Ascending aorta (tissue), 2 donors: ENCODE measurements at regions not wholly inside any gene's neighbourhood (a gene's known extent, or its start where the extent isn't known, plus 50 kb on each side); places are given as distances from the start of the nearest gene placed in this dataset.

Source experiments
- DNase-seq, 2 donors: peaks; one replicate each; pipeline ENCODE4 v3.0.0-alpha.2; 2019; ENCODE audit warnings: low spot score in 2 of 2
- H3K27ac ChIP-seq, 2 donors: fragments of 200-600 bp; sonication (generic); one replicate each; pipeline ENCODE4 v1.5.1; 2016 to 2017; ENCODE audit warnings: mild to moderate bottlenecking in 1 of 2
- H3K27me3 ChIP-seq: fragments of 200-600 bp; sonication (generic); one replicate; pipeline ENCODE4 v1.5.1; 2017
- H3K36me3 ChIP-seq, 2 donors: fragments of 200-600 bp; sonication (generic); one replicate each; pipeline ENCODE4 v1.5.1; 2016
- H3K4me1 ChIP-seq, 2 donors: fragments of 200-600 bp; sonication (generic); one replicate each; pipeline ENCODE4 v1.5.1; 2016 to 2017; ENCODE audit warnings: mild to moderate bottlenecking in 1 of 2
- H3K4me3 ChIP-seq, 2 donors: fragments of 200-600 bp; sonication (generic); one replicate each; pipeline ENCODE4 v1.5.1; 2016 to 2017; ENCODE audit warnings: mild to moderate bottlenecking in 1 of 2
- H3K9me3 ChIP-seq, 2 donors: fragments of 200-600 bp; sonication (generic); one replicate each; pipeline ENCODE4 v1.5.1; 2016
- CTCF ChIP-seq, 3 experiments: fragments of 200-600 bp in 2 of 3; fragments of 450-650 bp in 1 of 3; sonication (generic) in 2 of 3; IDR thresholded peaks; one replicate each; pipeline ENCODE4 v1.5.1; 2016 to 2019; ENCODE audit warnings: antibody characterized with exemption in 3 of 3, mild to moderate bottlenecking in 1 of 3, moderate library complexity in 1 of 3
- intact Hi-C: fragments of 100-400 bp; cut with DNase I; formaldehyde crosslinking; loops from one replicate; pipeline ENCODE4 v1.15.1; 2023

GRCh38 chr17:72498364-72499210 is 377.8 kb downstream of the SOX9 start:
- no peak for TF ChIP-seq CTCF (IDR thresholded peaks at IDR 0.05)
- Histone ChIP-seq H3K9me3 (no peaks in the 10 kb centered on the region), H3K36me3 (no peaks in the 10 kb centered on the region), H3K4me3 (no peak overlapping the region), H3K27me3 (no peaks in the 10 kb centered on the region), H3K27ac (no peak overlapping the region), H3K4me1 (peaks cover 0 to 10% of the 10 kb centered on the region in 2 donors)
- no peak for DNase-seq
- intact Hi-C loops, result no loop called here

- TF ChIP-seq CTCF (IDR thresholded peaks at IDR 0.05), result no peak
- intact Hi-C loops, result no loop called here
- H3K27ac ChIP-seq, result peak overlapping the region in 1 of 2 donors; percentile 51
- peaks cover 0 to 10% of the 10 kb centered on the region in 2 donors for H3K4me1 ChIP-seq
- H3K9me3 ChIP-seq, result no peaks in the 10 kb centered on the region
- peak overlapping the region in 1 of 2 donors; percentile 20 for H3K4me3 ChIP-seq
- no peaks in the 10 kb centered on the region for H3K27me3 ChIP-seq
- no peaks in the 10 kb centered on the region for H3K36me3 ChIP-seq
- no peak for DNase-seq
These were observed 380.9 kb downstream of the SOX9 start for GRCh38 chr17:72501404-72502370.

- intact Hi-C loops, result no loop called here
These were observed 381.8 kb downstream of the SOX9 start for GRCh38 chr17:72502371-72503341.

GRCh38 chr17:72503556-72503955 is 382.7 kb downstream of the SOX9 start:
- H3K4me3 ChIP-seq, result no peak overlapping the region
- TF ChIP-seq CTCF (IDR thresholded peaks at IDR 0.05), result no peak
- no peaks in the 10 kb centered on the region for H3K27me3 ChIP-seq
- no peak overlapping the region for H3K27ac ChIP-seq
- intact Hi-C loops, result no loop called here
- H3K9me3 ChIP-seq, result no peaks in the 10 kb centered on the region
- no peak for DNase-seq
- H3K36me3 ChIP-seq, result no peaks in the 10 kb centered on the region
- H3K4me1 ChIP-seq, result peaks cover 0 to 10% of the 10 kb centered on the region in 2 donors

More at GRCh38 chr17:72502371-72503341, 381.8 kb downstream of the SOX9 start:
- H3K4me1 ChIP-seq, result peaks cover 0 to 10% of the 10 kb centered on the region in 2 donors
- no peaks in the 10 kb centered on the region for H3K9me3 ChIP-seq
- peak overlapping the region in 1 of 2 donors; percentile 20 for H3K4me3 ChIP-seq
- H3K27me3 ChIP-seq, result no peaks in the 10 kb centered on the region
- H3K27ac ChIP-seq, result no peak overlapping the region
- DNase-seq, result no peak
- TF ChIP-seq CTCF (IDR thresholded peaks at IDR 0.05), result no peak
- no peaks in the 10 kb centered on the region for H3K36me3 ChIP-seq

- intact Hi-C loops, result no loop called here
- H3K27ac ChIP-seq, result no peak overlapping the region
- peaks cover 0 to 10% of the 10 kb centered on the region in 2 donors for H3K4me1 ChIP-seq
- no peak overlapping the region for H3K4me3 ChIP-seq
- no peak for DNase-seq
- no peak for TF ChIP-seq CTCF (IDR thresholded peaks at IDR 0.05)
- no peaks in the 10 kb centered on the region for H3K27me3 ChIP-seq
- H3K36me3 ChIP-seq, result no peaks in the 10 kb centered on the region
- no peaks in the 10 kb centered on the region for H3K9me3 ChIP-seq
These were observed 384.0 kb downstream of the SOX9 start for GRCh38 chr17:72504783-72505182.
